ENCODE measurements at regions not wholly inside any gene's neighbourhood (a gene's known extent, or its start where the extent isn't known, plus 50 kb on each side); places are given as distances from the start of the nearest gene placed in this dataset.

DNA sequence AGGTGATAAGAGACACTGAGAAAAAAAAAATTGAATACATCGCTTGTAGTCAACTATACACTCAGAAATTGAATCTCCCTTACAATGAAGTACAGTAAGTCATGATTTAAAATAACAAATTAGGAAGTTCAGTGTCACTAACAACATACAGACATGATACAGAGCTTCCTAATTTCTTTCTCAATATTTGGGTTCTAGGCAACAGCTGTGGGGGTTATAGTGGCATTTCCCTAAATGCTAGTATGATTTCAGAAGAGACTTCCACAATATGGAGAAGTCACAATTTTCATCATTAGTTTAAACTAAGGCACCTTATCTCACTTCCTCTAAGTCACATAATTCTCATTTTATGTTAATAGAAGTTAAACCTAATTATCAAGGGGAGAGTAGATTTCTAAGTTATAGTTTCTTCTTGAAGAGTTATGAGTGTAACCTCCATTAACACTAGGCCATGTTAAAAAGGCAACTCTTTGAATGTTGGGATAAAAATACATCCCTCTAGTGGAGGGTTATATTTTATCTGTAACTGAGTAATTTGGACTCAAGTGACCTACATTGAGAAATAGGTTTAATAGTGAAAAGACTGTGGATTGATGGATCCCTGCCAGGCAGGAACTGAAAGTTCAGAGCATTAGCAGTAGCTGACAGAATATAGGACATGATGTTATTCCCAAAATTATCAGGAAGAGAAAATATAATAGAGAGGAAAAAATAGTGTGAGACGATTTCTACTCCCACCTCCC, 286.0 kb upstream of the SUCLG2 start:
- TF ChIP-seq GATA2 (IDR thresholded peaks at IDR 0.05; ENCODE audit: low read depth, low read length) (no peak), GATA3 (IDR thresholded peaks at IDR 0.05; ENCODE audit: low read depth, low read length) (no peak)
